IMR-90 (cell line): ENCODE measurements at regions not wholly inside any gene's neighbourhood (a gene's known extent, or its start where the extent isn't known, plus 50 kb on each side); places are given as distances from the start of the nearest gene placed in this dataset.

Source experiments
- BHLHE40 ChIP-seq: fragments of 150-350 bp; IDR thresholded peaks from 2 replicates; pipeline ENCODE4 v1.6.1; 2016; ENCODE audit warnings: mild to moderate bottlenecking, low read depth, low read length
- CEBPB ChIP-seq: IDR thresholded peaks from 2 replicates; pipeline ENCODE4 v1.6.1; 2012; ENCODE audit warnings: low read depth, low read length, improper control_type of control experiment
- CTCF ChIP-seq: conservative IDR thresholded peaks from 2 replicates; pipeline ENCODE4 v1.5.1; 2012; ENCODE audit warnings: mild to moderate bottlenecking, low read depth, low read length, improper control_type of control experiment
- MAFK ChIP-seq: IDR thresholded peaks from 2 replicates; pipeline ENCODE4 v1.6.1; 2012; ENCODE audit warnings: low read depth, low read length, improper control_type of control experiment
- MXI1 ChIP-seq: IDR thresholded peaks from 2 replicates; pipeline ENCODE4 v1.6.1; 2012; ENCODE audit warnings: low read depth, mild to moderate bottlenecking, low read length, moderate library complexity, borderline replicate concordance
- POLR2A ChIP-seq: IDR thresholded peaks from 2 replicates; pipeline ENCODE4 v1.6.1; 2012; ENCODE audit warnings: mild to moderate bottlenecking, low read depth, low read length
- RCOR1 ChIP-seq: IDR thresholded peaks from 2 replicates; pipeline ENCODE4 v1.6.1; 2012; ENCODE audit warnings: mild to moderate bottlenecking, low read length, improper control_type of control experiment; ENCODE audit not compliant: insufficient replicate concordance
- USF2 ChIP-seq: fragments of 150-350 bp; IDR thresholded peaks from 2 replicates; pipeline ENCODE4 v1.6.1; 2017; ENCODE audit warnings: mild to moderate bottlenecking, antibody characterized with exemption, low read length, low read depth

GRCh38 chr1:192430644-192431043 is 113.9 kb downstream of the RGS21 start:
- no peak for TF ChIP-seq POLR2A
- no peak for TF ChIP-seq CTCF
- no peak for TF ChIP-seq MXI1
- no peak for TF ChIP-seq MAFK
- TF ChIP-seq CEBPB = no peak
- no peak for TF ChIP-seq USF2
- no peak for TF ChIP-seq BHLHE40
- no peak for TF ChIP-seq RCOR1
